ENCODE measurements at regions not wholly inside any gene's neighbourhood (a gene's known extent, or its start where the extent isn't known, plus 50 kb on each side); places are given as distances from the start of the nearest gene placed in this dataset.
A peak's percentile ranks its signal among the peaks of the same experiment; 100 is the strongest.

GRCh38 chr1:209341673-209342420 lies 241.7 kb upstream of the CAMK1G start:
- no peaks in the 10 kb centered on the region for H3K9me2 ChIP-seq (ENCODE audit: insufficient read depth)
- 58 to 59% methylated on average over 8 of the region's 8 CpGs for WGBS, 2 experiments (ENCODE audit: low coverage in 1 of 2, low lambda C conversion rate in 2 of 2, missing lambda C conversion rate in 2 of 2)
- no peak for DNase-seq
- no peaks in the 10 kb centered on the region for H3K27me3 ChIP-seq (replicated peaks; ENCODE audit: insufficient read depth)
- no peaks in the 10 kb centered on the region for H3K79me2 ChIP-seq (ENCODE audit: insufficient read depth)
- no peaks in the 10 kb centered on the region for H3F3A ChIP-seq (ENCODE audit: insufficient read depth)
- no peaks in the 10 kb centered on the region for H4K20me1 ChIP-seq (ENCODE audit: insufficient read depth)
- in situ Hi-C loops (cut with MboI): no loop called here
- H3K4me2 ChIP-seq (ENCODE audit: unreplicated experiment): no peak overlapping the region
- no peak overlapping the region for H3K27ac ChIP-seq
- no peak for TF ChIP-seq EZH2phosphoT487 (IDR thresholded peaks at IDR 0.05; ENCODE audit: insufficient read depth, low read depth)
- no peak for TF ChIP-seq EZH2 (IDR thresholded peaks at IDR 0.05; ENCODE audit: insufficient read depth, poor library complexity, severe bottlenecking)
- no peak overlapping the region for H3K4me3 ChIP-seq
- H3K4me1 ChIP-seq (ENCODE audit: insufficient read depth): no peaks in the 10 kb centered on the region
- no peak overlapping the region for H3K9ac ChIP-seq
- no peaks in the 10 kb centered on the region for H3K36me3 ChIP-seq (ENCODE audit: low read depth)
- no peaks in the 10 kb centered on the region for H3K9me3 ChIP-seq (ENCODE audit: low read depth)
- no peak overlapping the region for H2AFZ ChIP-seq

- in situ Hi-C loops (cut with MboI): no loop called here
- Histone ChIP-seq H3K4me1 (ENCODE audit: insufficient read depth) (no peaks in the 10 kb centered on the region), H3K36me3 (ENCODE audit: low read depth) (no peaks in the 10 kb centered on the region), H3F3A (ENCODE audit: insufficient read depth) (no peaks in the 10 kb centered on the region), H2AFZ (peak overlapping the region; percentile 63), H3K9me2 (ENCODE audit: insufficient read depth) (no peaks in the 10 kb centered on the region), H3K9ac (no peak overlapping the region), H3K4me3 (peak overlapping the region; percentile 40), H3K79me2 (ENCODE audit: insufficient read depth) (no peaks in the 10 kb centered on the region), H3K4me2 (ENCODE audit: unreplicated experiment) (peak overlapping the region; percentile 39), H3K9me3 (ENCODE audit: low read depth) (no peaks in the 10 kb centered on the region), H3K27ac (no peak overlapping the region), H3K27me3 (replicated peaks; ENCODE audit: insufficient read depth) (no peaks in the 10 kb centered on the region), H4K20me1 (ENCODE audit: insufficient read depth) (no peaks in the 10 kb centered on the region)
- WGBS, 2 experiments (ENCODE audit: low coverage in 1 of 2, low lambda C conversion rate in 2 of 2, missing lambda C conversion rate in 2 of 2): 14 to 15% methylated on average over 9 of the region's 9 CpGs
- TF ChIP-seq EZH2phosphoT487 (IDR thresholded peaks at IDR 0.05; ENCODE audit: insufficient read depth, low read depth): no peak
- no peak for TF ChIP-seq EZH2 (IDR thresholded peaks at IDR 0.05; ENCODE audit: insufficient read depth, poor library complexity, severe bottlenecking)
- DNase-seq: peak; percentile 22
Observed at GRCh38 chr1:209342441-209343175, 240.9 kb upstream of the CAMK1G start.

- no peaks in the 10 kb centered on the region for H3K4me1 ChIP-seq (ENCODE audit: insufficient read depth)
- in situ Hi-C loops (cut with MboI): no loop called here
- H3F3A ChIP-seq (ENCODE audit: insufficient read depth): no peaks in the 10 kb centered on the region
- peak overlapping the region; percentile 63; the same call in 1 of the 2 replicates for H2AFZ ChIP-seq
- no peaks in the 10 kb centered on the region for H3K9me3 ChIP-seq (ENCODE audit: low read depth)
- DNase-seq: no peak
- TF ChIP-seq EZH2 (IDR thresholded peaks at IDR 0.05; ENCODE audit: insufficient read depth, poor library complexity, severe bottlenecking) (no peak), EZH2phosphoT487 (IDR thresholded peaks at IDR 0.05; ENCODE audit: insufficient read depth, low read depth) (no peak)
- H3K4me3 ChIP-seq: no peak overlapping the region
- no peaks in the 10 kb centered on the region for H4K20me1 ChIP-seq (ENCODE audit: insufficient read depth)
- H3K27ac ChIP-seq: no peak overlapping the region
- H3K4me2 ChIP-seq (ENCODE audit: unreplicated experiment): no peak overlapping the region
- 62 to 67% methylated on average over 4 of the region's 4 CpGs for WGBS, 2 experiments (ENCODE audit: low coverage in 1 of 2, low lambda C conversion rate in 2 of 2, missing lambda C conversion rate in 2 of 2)
- no peaks in the 10 kb centered on the region for H3K79me2 ChIP-seq (ENCODE audit: insufficient read depth)
- no peaks in the 10 kb centered on the region for H3K36me3 ChIP-seq (ENCODE audit: low read depth)
- no peak overlapping the region for H3K9ac ChIP-seq
- H3K27me3 ChIP-seq (replicated peaks; ENCODE audit: insufficient read depth): no peaks in the 10 kb centered on the region
- H3K9me2 ChIP-seq (ENCODE audit: insufficient read depth): no peaks in the 10 kb centered on the region
Observed at GRCh38 chr1:209343511-209343910, 240.0 kb upstream of the CAMK1G start.

GRCh38 chr1:209344156-209344555 lies 239.4 kb upstream of the CAMK1G start:
- WGBS, 2 experiments (ENCODE audit: low coverage in 1 of 2, low lambda C conversion rate in 2 of 2, missing lambda C conversion rate in 2 of 2): 49 to 62% methylated on average over 2 of the region's 2 CpGs
- Histone ChIP-seq H3F3A (ENCODE audit: insufficient read depth) (no peaks in the 10 kb centered on the region), H3K9ac (no peak overlapping the region), H3K4me3 (no peak overlapping the region), H3K9me2 (ENCODE audit: insufficient read depth) (no peaks in the 10 kb centered on the region), H2AFZ (no peak overlapping the region), H4K20me1 (ENCODE audit: insufficient read depth) (no peaks in the 10 kb centered on the region), H3K27ac (no peak overlapping the region), H3K4me1 (ENCODE audit: insufficient read depth) (peaks cover under 1% of the 10 kb centered on the region; the same call in 1 of the 2 replicates), H3K27me3 (replicated peaks; ENCODE audit: insufficient read depth) (no peaks in the 10 kb centered on the region), H3K36me3 (ENCODE audit: low read depth) (no peaks in the 10 kb centered on the region), H3K4me2 (ENCODE audit: unreplicated experiment) (no peak overlapping the region), H3K9me3 (ENCODE audit: low read depth) (no peaks in the 10 kb centered on the region), H3K79me2 (ENCODE audit: insufficient read depth) (no peaks in the 10 kb centered on the region)
- DNase-seq: no peak
- in situ Hi-C loops (cut with MboI): no loop called here
- no peak for TF ChIP-seq EZH2 (IDR thresholded peaks at IDR 0.05; ENCODE audit: insufficient read depth, poor library complexity, severe bottlenecking)
- TF ChIP-seq EZH2phosphoT487 (IDR thresholded peaks at IDR 0.05; ENCODE audit: insufficient read depth, low read depth): no peak
